IMR-90 (cell line): ENCODE measurements at regions not wholly inside any gene's neighbourhood (a gene's known extent, or its start where the extent isn't known, plus 50 kb on each side); places are given as distances from the start of the nearest gene placed in this dataset.

ENCODE experiments used
- CEBPB ChIP-seq: IDR thresholded peaks from 2 replicates; pipeline ENCODE4 v1.6.1; 2012; ENCODE audit warnings: low read depth, low read length, improper control_type of control experiment
- CHD1 ChIP-seq: IDR thresholded peaks from 2 replicates; pipeline ENCODE4 v1.6.1; 2012; ENCODE audit warnings: low read depth, low read length, improper control_type of control experiment
- CTCF ChIP-seq: conservative IDR thresholded peaks from 2 replicates; pipeline ENCODE4 v1.5.1; 2012; ENCODE audit warnings: mild to moderate bottlenecking, low read depth, low read length, improper control_type of control experiment
- POLR2A ChIP-seq: IDR thresholded peaks from 2 replicates; pipeline ENCODE4 v1.6.1; 2012; ENCODE audit warnings: mild to moderate bottlenecking, low read depth, low read length
- RAD21 ChIP-seq: IDR thresholded peaks from 2 replicates; pipeline ENCODE4 v1.6.1; 2012; ENCODE audit warnings: low read length, improper control_type of control experiment
- USF2 ChIP-seq: fragments of 150-350 bp; IDR thresholded peaks from 2 replicates; pipeline ENCODE4 v1.6.1; 2017; ENCODE audit warnings: mild to moderate bottlenecking, antibody characterized with exemption, low read length, low read depth

GRCh38 chr16:79728923-79729240 lies 128.3 kb upstream of the MAF start:
- TF ChIP-seq USF2 = no peak
- no peak for TF ChIP-seq CTCF
- TF ChIP-seq CHD1 = no peak
- TF ChIP-seq CEBPB = no peak
- no peak for TF ChIP-seq POLR2A
- TF ChIP-seq RAD21 = no peak
